SK-MEL-5 (cell line): ENCODE measurements at regions not wholly inside any gene's neighbourhood (a gene's known extent, or its start where the extent isn't known, plus 50 kb on each side); places are given as distances from the start of the nearest gene placed in this dataset.

Experiments used
- DNase-seq: peaks from one replicate; pipeline ENCODE4 v3.0.0-alpha.2; 2016; ENCODE audit warnings: low read depth, low spot score
- in situ Hi-C: cut with HindIII; loops from 2 replicates; pipeline ENCODE4 v1.10.0; 2016; ENCODE audit warnings: low sequenced_read_pairs, high pct_unique_total_duplicates, low pct_unique_long_range_greater_than_20kb

GRCh38 chr6:88558981-88559380 lies 392.8 kb upstream of the CNR1 start:
- DNase-seq: no peak
- in situ Hi-C loops: no loop called here

- DNase-seq: no peak
- in situ Hi-C loops: no loop called here
Measured at GRCh38 chr6:88556663-88557062, 390.5 kb upstream of the CNR1 start.

- no peak for DNase-seq
- in situ Hi-C loops: no loop called here
Measured at GRCh38 chr6:88548891-88549505, 382.9 kb upstream of the CNR1 start.

- in situ Hi-C loops: no loop called here
- DNase-seq: no peak
Measured at GRCh38 chr6:88547768-88548167, 381.6 kb upstream of the CNR1 start.

- in situ Hi-C loops: no loop called here
- no peak for DNase-seq
Measured at GRCh38 chr6:88545991-88546390, 379.8 kb upstream of the CNR1 start.

GRCh38 chr6:88544986-88545612 lies 379.0 kb upstream of the CNR1 start:
- in situ Hi-C loops: no loop called here
- DNase-seq: peak; percentile 86

GRCh38 chr6:88539295-88539764 lies 373.2 kb upstream of the CNR1 start:
- DNase-seq: no peak
- in situ Hi-C loops: no loop called here

GRCh38 chr6:88538840-88539239 lies 372.7 kb upstream of the CNR1 start:
- in situ Hi-C loops: no loop called here
- no peak for DNase-seq

- peak; percentile 13 for DNase-seq
- in situ Hi-C loops: no loop called here
Measured at GRCh38 chr6:88538130-88538706, 372.1 kb upstream of the CNR1 start.

- no peak for DNase-seq
- in situ Hi-C loops: no loop called here
Measured at GRCh38 chr6:88536071-88536625, 370.0 kb upstream of the CNR1 start.

GRCh38 chr6:88535306-88535705 lies 369.2 kb upstream of the CNR1 start:
- no peak for DNase-seq
- in situ Hi-C loops: no loop called here

- in situ Hi-C loops: no loop called here
- no peak for DNase-seq
Measured at GRCh38 chr6:88532241-88532860, 366.2 kb upstream of the CNR1 start.

- no peak for DNase-seq
- in situ Hi-C loops: no loop called here
Measured at GRCh38 chr6:88529726-88530125, 363.6 kb upstream of the CNR1 start.

GRCh38 chr6:88520445-88520844 lies 354.3 kb upstream of the CNR1 start:
- in situ Hi-C loops: no loop called here
- no peak for DNase-seq

- no peak for DNase-seq
- in situ Hi-C loops: no loop called here
Measured at GRCh38 chr6:88520017-88520338, 353.8 kb upstream of the CNR1 start.

- no peak for DNase-seq
- in situ Hi-C loops: no loop called here
Measured at GRCh38 chr6:88519301-88520016, 353.3 kb upstream of the CNR1 start.

GRCh38 chr6:88517737-88518136 lies 351.6 kb upstream of the CNR1 start:
- no peak for DNase-seq
- in situ Hi-C loops: no loop called here

GRCh38 chr6:88513920-88514319 lies 347.8 kb upstream of the CNR1 start:
- no peak for DNase-seq
- in situ Hi-C loops: no loop called here
